H9 (cell line): ENCODE measurements at regions not wholly inside any gene's neighbourhood (a gene's known extent, or its start where the extent isn't known, plus 50 kb on each side); places are given as distances from the start of the nearest gene placed in this dataset.
A peak's percentile ranks its signal among the peaks of the same experiment; 100 is the strongest.

Experiments used
- DNase-seq: peaks from one replicate; pipeline ENCODE4 v3.0.0-alpha.2; 2017
- H2AFZ ChIP-seq: one replicate; pipeline ENCODE4 v1.6.1; 2013; ENCODE audit warnings: mild to moderate bottlenecking, low read length, control low read depth, moderate library complexity
- H2AK5ac ChIP-seq: 2 replicates; pipeline ENCODE4 v1.6.1; 2013; ENCODE audit warnings: low read length, control low read depth, mixed read lengths; ENCODE audit not compliant: insufficient read length
- H2BK120ac ChIP-seq: one replicate; pipeline ENCODE4 v1.6.1; 2013; ENCODE audit warnings: low read depth, mild to moderate bottlenecking, low read length, control low read depth, inconsistent platforms; ENCODE audit not compliant: poor library complexity, severe bottlenecking
- H2BK12ac ChIP-seq: 2 replicates; pipeline ENCODE4 v1.6.1; 2013; ENCODE audit warnings: low read length, control low read depth, mixed read lengths, low read depth; ENCODE audit not compliant: insufficient read length
- H2BK15ac ChIP-seq: 2 replicates; pipeline ENCODE4 v1.6.1; 2013; ENCODE audit warnings: low read depth, low read length, control low read depth
- H2BK20ac ChIP-seq: one replicate; pipeline ENCODE4 v1.6.1; 2013; ENCODE audit warnings: low read depth, mild to moderate bottlenecking, low read length, control low read depth, inconsistent platforms; ENCODE audit not compliant: poor library complexity, severe bottlenecking
- H2BK5ac ChIP-seq: 2 replicates; pipeline ENCODE4 v1.6.1; 2013; ENCODE audit warnings: low read length, control low read depth, mixed read lengths; ENCODE audit not compliant: insufficient read length
- H3K14ac ChIP-seq: 2 replicates; pipeline ENCODE4 v1.6.1; 2013; ENCODE audit warnings: low read length, control low read depth; ENCODE audit not compliant: insufficient read depth
- H3K18ac ChIP-seq: 2 replicates; pipeline ENCODE4 v1.6.1; 2013; ENCODE audit warnings: low read depth, mild to moderate bottlenecking, mixed read lengths, low read length, control low read depth; ENCODE audit not compliant: insufficient read length
- H3K23ac ChIP-seq: 2 replicates; pipeline ENCODE4 v1.6.1; 2013; ENCODE audit warnings: low read length, control low read depth, mixed read lengths, low read depth; ENCODE audit not compliant: insufficient read length
- H3K23me2 ChIP-seq: 2 replicates; pipeline ENCODE4 v1.6.1; 2013; ENCODE audit warnings: low read depth, mild to moderate bottlenecking, mixed read lengths, low read length, control low read depth; ENCODE audit not compliant: insufficient read length, poor library complexity, severe bottlenecking
- H3K27ac ChIP-seq: 2 replicates; pipeline ENCODE4 v1.5.1; 2013; ENCODE audit warnings: low read length, control low read depth, mixed read lengths, low read depth; ENCODE audit not compliant: insufficient read length
- H3K27me3 ChIP-seq: 2 replicates; pipeline ENCODE4 v1.6.1; 2013; ENCODE audit warnings: low read length, control low read depth, inconsistent platforms; ENCODE audit not compliant: insufficient read depth
- H3K4ac ChIP-seq: 2 replicates; pipeline ENCODE4 v1.6.1; 2013; ENCODE audit warnings: low read depth, mild to moderate bottlenecking, control low read depth, inconsistent platforms, low read length, moderate library complexity
- H3K4me1 ChIP-seq: 2 replicates; pipeline ENCODE4 v1.6.1; 2013; ENCODE audit warnings: low read length, control low read depth, inconsistent platforms; ENCODE audit not compliant: insufficient read depth
- H3K4me2 ChIP-seq: 2 replicates; pipeline ENCODE4 v1.6.1; 2013; ENCODE audit warnings: low read length, control low read depth, mixed read lengths; ENCODE audit not compliant: insufficient read length, insufficient read depth
- H3K56ac ChIP-seq: 2 replicates; pipeline ENCODE4 v1.6.1; 2013; ENCODE audit warnings: low read depth, mild to moderate bottlenecking, mixed read lengths, low read length, control low read depth; ENCODE audit not compliant: insufficient read length
- H3K79me1 ChIP-seq: 2 replicates; pipeline ENCODE4 v1.6.1; 2013; ENCODE audit warnings: low read depth, mild to moderate bottlenecking, moderate library complexity, low read length, control low read depth, inconsistent platforms; ENCODE audit not compliant: insufficient read depth, poor library complexity, severe bottlenecking
- H3K79me2 ChIP-seq: 2 replicates; pipeline ENCODE4 v1.6.1; 2013; ENCODE audit warnings: low read length, control low read depth, inconsistent platforms; ENCODE audit not compliant: insufficient read depth
- H3K9ac ChIP-seq: 2 replicates; pipeline ENCODE4 v1.6.1; 2013; ENCODE audit warnings: low read length, control low read depth, mixed read lengths; ENCODE audit not compliant: insufficient read length; ENCODE audit errors: extremely low read depth
- H3K9me3 ChIP-seq: one replicate; pipeline ENCODE4 v1.6.1; 2013; ENCODE audit warnings: low read depth, low read length, inconsistent platforms; ENCODE audit not compliant: control insufficient read depth
- H3T11ph ChIP-seq: one replicate; pipeline ENCODE4 v1.6.1; 2013; ENCODE audit warnings: mild to moderate bottlenecking, low read length, control low read depth, inconsistent platforms
- H4K20me1 ChIP-seq: one replicate; pipeline ENCODE4 v1.6.1; 2013; ENCODE audit not compliant: control insufficient read depth, insufficient read length, insufficient read depth
- H4K5ac ChIP-seq: 2 replicates; pipeline ENCODE4 v1.6.1; 2013; ENCODE audit warnings: low read depth, mild to moderate bottlenecking, mixed read lengths, low read length, control low read depth; ENCODE audit not compliant: insufficient read length
- H4K8ac ChIP-seq: replicated peaks from 2 replicates; pipeline ENCODE4 v1.6.1; 2013; ENCODE audit warnings: low read length, control low read depth, mixed read lengths, low read depth; ENCODE audit not compliant: insufficient read length
- H4K91ac ChIP-seq: 2 replicates; pipeline ENCODE4 v1.6.1; 2013; ENCODE audit warnings: low read depth, mild to moderate bottlenecking, moderate library complexity, mixed read lengths, low read length, control low read depth; ENCODE audit not compliant: insufficient read length
- H3K27ac Mint-ChIP-seq, 3 experiments: 2 replicates in 2 of 3; 3 replicates in 1 of 3; pipeline ENCODE4 v1.8.0; 2020 to 2021; ENCODE audit warnings: mixed read lengths in 3 of 3, mild to moderate bottlenecking in 1 of 3, moderate library complexity in 1 of 3
- H3K27me3 Mint-ChIP-seq: 2 replicates; pipeline ENCODE4 v1.8.0; 2021; ENCODE audit warnings: low read depth, mild to moderate bottlenecking, moderate library complexity, mixed read lengths
- H3K36me3 Mint-ChIP-seq, 3 experiments: 2 replicates in 2 of 3; 3 replicates in 1 of 3; pipeline ENCODE4 v1.8.0; 2020 to 2021; ENCODE audit warnings: low read depth in 3 of 3, mixed read lengths in 3 of 3; ENCODE audit not compliant: insufficient read depth in 1 of 3
- H3K4me1 Mint-ChIP-seq, 2 experiments: 2 replicates each; pipeline ENCODE4 v1.8.0; 2020; ENCODE audit warnings: mixed read lengths in 2 of 2
- H3K4me3 Mint-ChIP-seq, 2 experiments: 2 replicates in 1 of 2; 3 replicates in 1 of 2; pipeline ENCODE4 v1.8.0; 2020 to 2021; ENCODE audit warnings: mild to moderate bottlenecking in 2 of 2, mixed read lengths in 2 of 2, moderate library complexity in 1 of 2
- H3K9me3 Mint-ChIP-seq, 2 experiments: 2 replicates in 1 of 2; 3 replicates in 1 of 2; pipeline ENCODE4 v1.8.0; 2020; ENCODE audit warnings: mild to moderate bottlenecking in 2 of 2, mixed read lengths in 2 of 2, moderate library complexity in 1 of 2
- WGBS: extraction: QIAGEN DNeasy Blood & Tissue Kit; methylation state at CpG from one replicate; pipeline ENCODE4 v1.1.7; 2013; ENCODE audit warnings: missing lambda C conversion rate, low lambda C conversion rate, mixed read lengths; ENCODE audit not compliant: insufficient read length; ENCODE audit errors: extremely low coverage; 5-methylcytosine and 5-hydroxymethylcytosine counted together
- TF ChIP-seq, protein P1 (sequence below): fragments of 200-600 bp; sonication (generic); conservative IDR thresholded peaks from 3 replicates; pipeline ENCODE4 v1.8.0; 2021; ENCODE audit warnings: antibody characterized with exemption, mild to moderate bottlenecking

DNA sequence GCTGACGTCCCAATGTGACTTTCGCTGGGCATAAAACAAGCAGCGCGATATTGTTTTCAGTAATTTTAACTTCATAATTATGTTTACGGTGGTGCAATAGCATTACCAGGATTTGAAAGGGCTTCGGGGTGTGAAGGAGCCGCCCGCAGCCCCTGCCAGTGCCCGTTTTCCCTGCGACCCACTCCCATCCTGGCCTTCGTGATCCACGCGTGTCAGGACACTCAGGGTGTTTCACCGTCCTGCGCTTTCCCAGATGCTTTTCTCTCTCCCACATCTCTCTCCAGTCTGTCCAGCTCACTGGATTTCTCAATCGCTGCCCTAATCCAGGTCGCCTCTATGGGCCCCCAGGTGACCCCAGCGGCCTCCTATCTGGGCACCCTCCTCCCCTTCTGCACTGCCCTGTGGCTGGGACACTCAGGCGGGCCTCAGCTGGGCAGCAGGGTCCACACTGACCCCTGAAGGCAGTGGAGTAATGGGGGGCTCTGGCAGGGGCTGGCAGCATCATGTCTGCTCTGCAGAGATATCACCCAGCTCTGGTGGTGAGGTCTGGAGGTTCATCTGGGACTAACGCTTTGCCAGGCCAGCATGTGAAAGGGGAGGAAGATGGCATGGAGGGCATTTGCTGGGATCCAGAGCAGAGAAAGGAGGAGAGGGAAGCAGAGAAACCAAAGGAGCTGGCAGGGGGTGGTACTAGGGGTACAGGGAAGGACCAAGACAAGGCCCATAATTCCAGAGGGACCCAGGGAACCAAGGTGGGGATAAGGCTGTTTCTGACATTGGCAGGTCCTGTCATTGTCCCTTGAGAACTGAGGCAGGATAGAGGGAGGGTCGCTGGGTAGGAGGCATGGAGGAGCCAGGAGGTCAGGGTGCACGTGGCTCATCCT, 622.8 kb downstream of the BRD1 start:
- Histone ChIP-seq H3K79me2 (no peaks in the 10 kb centered on the region), H3K9ac (no peak overlapping the region), H3K18ac (no peak overlapping the region), H3K27me3 (no peaks in the 10 kb centered on the region), H2BK20ac (no peak overlapping the region), H3K4me1 (no peaks in the 10 kb centered on the region), H4K8ac (no peak overlapping the region), H3K79me1 (no peaks in the 10 kb centered on the region), H3T11ph (no peak overlapping the region), H2BK15ac (no peak overlapping the region), H3K4ac (no peak overlapping the region), H2AK5ac (no peak overlapping the region), H4K20me1 (peaks cover 3% of the 10 kb centered on the region), H3K4me2 (no peak overlapping the region), H3K56ac (no peak overlapping the region), H3K9me3 (no peaks in the 10 kb centered on the region), H4K5ac (no peak overlapping the region), H3K27ac (no peak overlapping the region), H4K91ac (no peak overlapping the region), H3K23ac (no peak overlapping the region), H3K23me2 (no peaks in the 10 kb centered on the region), H2BK12ac (no peak overlapping the region), H2AFZ (no peak overlapping the region), H2BK120ac (no peak overlapping the region), H2BK5ac (no peak overlapping the region), H3K14ac (no peak overlapping the region)
- H3K36me3 Mint-ChIP-seq, result no peaks in the 10 kb centered on the region
- WGBS, result no CpG with 5 or more reads among the region's 22 CpGs
- peak; percentile 14 for DNase-seq
- H3K4me3 Mint-ChIP-seq, result no peak overlapping the region
- no peaks in the 10 kb centered on the region; a peak in 1 of 4 replicates for H3K4me1 Mint-ChIP-seq
- peaks cover 15% of the 10 kb centered on the region for H3K27me3 Mint-ChIP-seq
- H3K27ac Mint-ChIP-seq, result no peak overlapping the region; a peak in 2 of 7 replicates
- H3K9me3 Mint-ChIP-seq, result no peaks in the 10 kb centered on the region; a peak in 1 of 5 replicates
- TF ChIP-seq, protein P1, sequence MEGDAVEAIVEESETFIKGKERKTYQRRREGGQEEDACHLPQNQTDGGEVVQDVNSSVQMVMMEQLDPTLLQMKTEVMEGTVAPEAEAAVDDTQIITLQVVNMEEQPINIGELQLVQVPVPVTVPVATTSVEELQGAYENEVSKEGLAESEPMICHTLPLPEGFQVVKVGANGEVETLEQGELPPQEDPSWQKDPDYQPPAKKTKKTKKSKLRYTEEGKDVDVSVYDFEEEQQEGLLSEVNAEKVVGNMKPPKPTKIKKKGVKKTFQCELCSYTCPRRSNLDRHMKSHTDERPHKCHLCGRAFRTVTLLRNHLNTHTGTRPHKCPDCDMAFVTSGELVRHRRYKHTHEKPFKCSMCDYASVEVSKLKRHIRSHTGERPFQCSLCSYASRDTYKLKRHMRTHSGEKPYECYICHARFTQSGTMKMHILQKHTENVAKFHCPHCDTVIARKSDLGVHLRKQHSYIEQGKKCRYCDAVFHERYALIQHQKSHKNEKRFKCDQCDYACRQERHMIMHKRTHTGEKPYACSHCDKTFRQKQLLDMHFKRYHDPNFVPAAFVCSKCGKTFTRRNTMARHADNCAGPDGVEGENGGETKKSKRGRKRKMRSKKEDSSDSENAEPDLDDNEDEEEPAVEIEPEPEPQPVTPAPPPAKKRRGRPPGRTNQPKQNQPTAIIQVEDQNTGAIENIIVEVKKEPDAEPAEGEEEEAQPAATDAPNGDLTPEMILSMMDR, result no peak
